ENCODE measurements at regions not wholly inside any gene's neighbourhood (a gene's known extent, or its start where the extent isn't known, plus 50 kb on each side); places are given as distances from the start of the nearest gene placed in this dataset.
A peak's percentile ranks its signal among the peaks of the same experiment; 100 is the strongest.

GRCh38 chr16:11403920-11404319 is 58.7 kb downstream of the RMI2 start:
- Mint-ChIP-seq H3K4me3 (ENCODE audit: unreplicated experiment) (no peak overlapping the region), H3K27me3 (ENCODE audit: unreplicated experiment) (peaks cover 8% of the 10 kb centered on the region), H3K36me3 (ENCODE audit: low read depth, unreplicated experiment) (no peaks in the 10 kb centered on the region), H3K9me3 (ENCODE audit: unreplicated experiment) (no peaks in the 10 kb centered on the region), H3K27ac (ENCODE audit: unreplicated experiment) (no peak overlapping the region), H3K4me1 (ENCODE audit: unreplicated experiment) (peaks cover 2% of the 10 kb centered on the region)
- no peak for DNase-seq (ENCODE audit: low spot score)
- TF ChIP-seq, protein P1, sequence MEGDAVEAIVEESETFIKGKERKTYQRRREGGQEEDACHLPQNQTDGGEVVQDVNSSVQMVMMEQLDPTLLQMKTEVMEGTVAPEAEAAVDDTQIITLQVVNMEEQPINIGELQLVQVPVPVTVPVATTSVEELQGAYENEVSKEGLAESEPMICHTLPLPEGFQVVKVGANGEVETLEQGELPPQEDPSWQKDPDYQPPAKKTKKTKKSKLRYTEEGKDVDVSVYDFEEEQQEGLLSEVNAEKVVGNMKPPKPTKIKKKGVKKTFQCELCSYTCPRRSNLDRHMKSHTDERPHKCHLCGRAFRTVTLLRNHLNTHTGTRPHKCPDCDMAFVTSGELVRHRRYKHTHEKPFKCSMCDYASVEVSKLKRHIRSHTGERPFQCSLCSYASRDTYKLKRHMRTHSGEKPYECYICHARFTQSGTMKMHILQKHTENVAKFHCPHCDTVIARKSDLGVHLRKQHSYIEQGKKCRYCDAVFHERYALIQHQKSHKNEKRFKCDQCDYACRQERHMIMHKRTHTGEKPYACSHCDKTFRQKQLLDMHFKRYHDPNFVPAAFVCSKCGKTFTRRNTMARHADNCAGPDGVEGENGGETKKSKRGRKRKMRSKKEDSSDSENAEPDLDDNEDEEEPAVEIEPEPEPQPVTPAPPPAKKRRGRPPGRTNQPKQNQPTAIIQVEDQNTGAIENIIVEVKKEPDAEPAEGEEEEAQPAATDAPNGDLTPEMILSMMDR (IDR thresholded peaks at IDR 0.05; ENCODE audit: unreplicated experiment), result no peak

DNA sequence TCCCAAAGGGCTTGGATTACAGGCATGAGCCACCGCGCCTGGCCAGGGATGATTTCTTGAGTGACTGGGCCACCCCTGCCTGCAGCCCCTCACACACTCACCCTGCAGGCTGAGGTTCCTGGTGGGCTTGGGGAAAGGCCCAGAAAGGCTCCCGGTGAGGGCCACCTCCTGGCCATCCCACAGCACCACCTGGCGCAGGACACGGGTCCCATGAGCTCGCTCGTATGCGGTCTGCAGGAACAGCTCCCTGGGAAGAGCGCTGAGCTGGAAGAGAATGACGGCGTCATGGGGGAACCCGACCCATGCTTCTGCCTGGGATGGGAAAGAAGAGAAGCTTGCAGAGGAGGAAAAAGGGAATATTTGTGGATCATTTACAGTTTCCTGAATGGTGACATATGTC is 59.3 kb downstream of the RMI2 start:
- H3K4me3 Mint-ChIP-seq (ENCODE audit: unreplicated experiment), result no peak overlapping the region
- H3K9me3 Mint-ChIP-seq (ENCODE audit: unreplicated experiment), result no peaks in the 10 kb centered on the region
- DNase-seq (ENCODE audit: low spot score), result no peak
- H3K27me3 Mint-ChIP-seq (ENCODE audit: unreplicated experiment), result peaks cover 7% of the 10 kb centered on the region
- TF ChIP-seq, protein P1 (IDR thresholded peaks at IDR 0.05; ENCODE audit: unreplicated experiment), result no peak
- no peak overlapping the region for H3K27ac Mint-ChIP-seq (ENCODE audit: unreplicated experiment)
- H3K36me3 Mint-ChIP-seq (ENCODE audit: low read depth, unreplicated experiment), result no peaks in the 10 kb centered on the region
- H3K4me1 Mint-ChIP-seq (ENCODE audit: unreplicated experiment), result peaks cover 2% of the 10 kb centered on the region

DNA sequence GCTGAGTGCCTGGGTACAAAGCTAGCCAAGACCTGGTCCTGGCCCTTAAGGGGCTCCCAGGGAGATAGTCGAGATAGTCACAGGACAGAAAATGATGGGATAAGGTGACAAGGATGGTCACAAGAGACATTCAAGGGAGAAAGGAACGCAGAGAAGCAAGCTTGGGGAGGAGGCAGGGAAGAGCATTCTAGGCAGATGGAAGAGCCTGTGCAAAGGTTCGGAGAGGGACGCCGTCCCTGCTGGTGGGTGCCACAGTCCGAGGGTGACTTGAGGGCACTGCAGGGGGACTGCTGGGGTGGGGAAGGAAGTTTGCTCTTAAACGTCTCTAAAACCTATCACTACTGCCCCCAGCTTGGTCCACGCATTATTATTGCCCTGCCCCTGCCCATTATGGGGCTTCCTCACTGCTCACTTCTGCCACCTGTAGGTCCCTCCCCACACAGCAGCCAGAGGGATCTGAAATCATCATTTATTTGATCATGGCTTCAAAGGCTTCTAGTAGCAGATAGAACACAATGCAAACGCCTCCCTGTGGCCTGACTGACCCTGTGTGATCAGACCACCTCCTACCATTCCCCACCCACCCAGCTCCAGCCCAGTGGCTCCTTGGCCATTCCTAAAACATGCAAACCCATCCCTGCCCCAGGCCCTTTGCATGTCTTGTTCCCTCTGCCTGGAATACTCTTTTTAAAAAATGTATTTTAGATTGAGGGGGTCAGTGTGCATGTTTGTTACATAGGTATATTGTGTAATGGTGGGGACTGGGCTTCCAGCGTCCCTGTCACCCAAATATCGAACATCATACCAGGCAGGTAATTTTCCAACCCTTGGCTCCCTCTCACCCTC is 60.3 kb downstream of the RMI2 start:
- no peaks in the 10 kb centered on the region for H3K9me3 Mint-ChIP-seq (ENCODE audit: unreplicated experiment)
- TF ChIP-seq, protein P1 (IDR thresholded peaks at IDR 0.05; ENCODE audit: unreplicated experiment), result peak; percentile 51
- DNase-seq (ENCODE audit: low spot score), result peak; percentile 60
- peaks cover 2% of the 10 kb centered on the region for H3K4me1 Mint-ChIP-seq (ENCODE audit: unreplicated experiment)
- H3K36me3 Mint-ChIP-seq (ENCODE audit: low read depth, unreplicated experiment), result no peaks in the 10 kb centered on the region
- no peak overlapping the region for H3K27ac Mint-ChIP-seq (ENCODE audit: unreplicated experiment)
- H3K27me3 Mint-ChIP-seq (ENCODE audit: unreplicated experiment), result peaks cover 4% of the 10 kb centered on the region
- H3K4me3 Mint-ChIP-seq (ENCODE audit: unreplicated experiment), result no peak overlapping the region

- Mint-ChIP-seq H3K4me3 (ENCODE audit: unreplicated experiment) (no peak overlapping the region), H3K27ac (ENCODE audit: unreplicated experiment) (no peak overlapping the region), H3K4me1 (ENCODE audit: unreplicated experiment) (peaks cover 2% of the 10 kb centered on the region), H3K9me3 (ENCODE audit: unreplicated experiment) (no peaks in the 10 kb centered on the region), H3K36me3 (ENCODE audit: low read depth, unreplicated experiment) (no peaks in the 10 kb centered on the region), H3K27me3 (ENCODE audit: unreplicated experiment) (peaks cover 4% of the 10 kb centered on the region)
- TF ChIP-seq, protein P1 (IDR thresholded peaks at IDR 0.05; ENCODE audit: unreplicated experiment), result no peak
- no peak for DNase-seq (ENCODE audit: low spot score)
Observed at GRCh38 chr16:11406177-11406560, 60.9 kb downstream of the RMI2 start.
